ENCODE measurements at regions not wholly inside any gene's neighbourhood (a gene's known extent, or its start where the extent isn't known, plus 50 kb on each side); places are given as distances from the start of the nearest gene placed in this dataset.

DNA sequence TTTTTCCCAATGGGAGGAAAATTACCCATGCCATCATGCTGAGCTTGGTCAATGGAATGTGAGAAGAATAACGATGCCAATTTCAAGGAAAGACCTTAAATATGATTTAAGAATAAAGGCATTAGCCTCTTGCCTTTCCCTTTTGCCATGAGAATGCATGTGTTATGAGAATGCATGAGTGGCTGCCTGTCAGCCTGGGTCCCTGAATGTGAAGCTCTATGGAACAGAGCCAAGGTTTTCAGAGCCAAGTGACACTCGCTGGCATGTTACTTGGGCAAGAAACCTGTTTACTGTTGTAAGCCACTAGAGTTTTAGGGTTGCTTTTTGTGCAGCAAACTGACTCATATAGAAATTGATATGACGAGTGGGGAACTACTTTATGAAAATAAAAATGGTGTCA, 75.7 kb downstream of the JRKL start:
- TF ChIP-seq, protein P1, sequence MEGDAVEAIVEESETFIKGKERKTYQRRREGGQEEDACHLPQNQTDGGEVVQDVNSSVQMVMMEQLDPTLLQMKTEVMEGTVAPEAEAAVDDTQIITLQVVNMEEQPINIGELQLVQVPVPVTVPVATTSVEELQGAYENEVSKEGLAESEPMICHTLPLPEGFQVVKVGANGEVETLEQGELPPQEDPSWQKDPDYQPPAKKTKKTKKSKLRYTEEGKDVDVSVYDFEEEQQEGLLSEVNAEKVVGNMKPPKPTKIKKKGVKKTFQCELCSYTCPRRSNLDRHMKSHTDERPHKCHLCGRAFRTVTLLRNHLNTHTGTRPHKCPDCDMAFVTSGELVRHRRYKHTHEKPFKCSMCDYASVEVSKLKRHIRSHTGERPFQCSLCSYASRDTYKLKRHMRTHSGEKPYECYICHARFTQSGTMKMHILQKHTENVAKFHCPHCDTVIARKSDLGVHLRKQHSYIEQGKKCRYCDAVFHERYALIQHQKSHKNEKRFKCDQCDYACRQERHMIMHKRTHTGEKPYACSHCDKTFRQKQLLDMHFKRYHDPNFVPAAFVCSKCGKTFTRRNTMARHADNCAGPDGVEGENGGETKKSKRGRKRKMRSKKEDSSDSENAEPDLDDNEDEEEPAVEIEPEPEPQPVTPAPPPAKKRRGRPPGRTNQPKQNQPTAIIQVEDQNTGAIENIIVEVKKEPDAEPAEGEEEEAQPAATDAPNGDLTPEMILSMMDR (IDR thresholded peaks at IDR 0.05; ENCODE audit: insufficient read depth, low read length), result no peak
- H3K4me3 ChIP-seq (ENCODE audit: low read depth, low read length), result no peak overlapping the region
- no peak for DNase-seq (ENCODE audit: low read depth)

DNA sequence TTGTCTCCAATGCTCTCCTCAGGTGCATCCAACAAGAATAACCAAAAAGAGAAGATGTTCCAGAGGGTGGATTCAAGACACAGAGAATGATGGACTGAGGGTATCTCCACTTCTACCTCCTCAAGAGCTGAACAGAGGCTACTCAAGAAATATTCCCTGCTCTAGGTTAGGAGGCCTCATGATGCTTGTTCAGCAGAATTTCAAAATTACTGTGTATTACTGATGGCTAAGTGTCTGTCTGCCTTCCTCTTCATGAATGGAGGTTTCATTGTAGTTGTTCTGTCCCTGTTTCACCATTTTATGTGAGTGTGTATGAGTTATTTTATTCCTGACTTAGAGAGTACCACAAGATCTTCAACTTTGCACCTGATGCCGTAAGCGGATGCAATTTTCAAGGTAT, 76.8 kb downstream of the JRKL start:
- no peak overlapping the region for H3K4me3 ChIP-seq (ENCODE audit: low read depth, low read length)
- DNase-seq (ENCODE audit: low read depth), result no peak
- TF ChIP-seq, protein P1 (IDR thresholded peaks at IDR 0.05; ENCODE audit: insufficient read depth, low read length), result no peak

DNA sequence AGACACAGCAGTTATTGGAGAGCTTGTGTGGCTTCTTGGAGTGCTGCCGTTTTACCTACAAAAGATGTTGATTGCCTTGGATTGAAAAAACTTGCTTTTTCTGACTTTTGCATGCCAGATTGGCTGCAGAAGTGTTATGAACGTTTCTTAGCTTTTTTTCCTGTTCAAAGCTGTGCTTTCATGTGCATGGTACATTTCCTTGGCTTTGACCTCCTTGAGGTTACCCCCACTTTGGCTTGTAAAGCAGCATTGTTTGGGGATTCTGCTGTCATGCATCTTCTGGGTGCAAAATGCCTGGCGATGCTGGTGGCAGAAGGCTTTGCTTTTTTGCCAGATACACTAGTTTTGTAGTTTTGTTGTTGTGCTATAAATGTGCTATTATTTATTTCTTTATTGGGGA, 80.0 kb downstream of the JRKL start:
- no peak for DNase-seq (ENCODE audit: low read depth)
- H3K4me3 ChIP-seq (ENCODE audit: low read depth, low read length), result no peak overlapping the region
- TF ChIP-seq, protein P1 (IDR thresholded peaks at IDR 0.05; ENCODE audit: insufficient read depth, low read length), result no peak

DNA sequence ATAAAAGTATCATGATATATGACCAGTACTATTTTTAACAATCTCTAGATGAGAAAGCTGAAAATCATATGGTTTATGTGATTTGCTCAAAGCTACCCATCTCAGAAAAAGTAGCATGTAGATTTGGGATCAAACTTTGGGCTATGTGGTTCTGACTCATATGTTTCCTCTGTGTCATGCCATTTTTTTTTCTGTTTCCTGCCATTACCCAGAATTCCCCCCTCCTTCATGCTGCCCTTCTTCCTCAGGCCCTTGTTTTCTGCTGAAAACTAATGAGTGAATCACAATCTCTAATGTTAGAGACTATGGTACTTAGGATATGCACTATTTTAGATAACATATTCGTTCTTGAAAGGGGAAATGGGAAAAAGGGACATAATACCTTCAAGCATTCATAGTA, 80.7 kb downstream of the JRKL start:
- H3K4me3 ChIP-seq (ENCODE audit: low read depth, low read length), result no peak overlapping the region
- TF ChIP-seq, protein P1 (IDR thresholded peaks at IDR 0.05; ENCODE audit: insufficient read depth, low read length), result no peak
- DNase-seq (ENCODE audit: low read depth), result no peak

DNA sequence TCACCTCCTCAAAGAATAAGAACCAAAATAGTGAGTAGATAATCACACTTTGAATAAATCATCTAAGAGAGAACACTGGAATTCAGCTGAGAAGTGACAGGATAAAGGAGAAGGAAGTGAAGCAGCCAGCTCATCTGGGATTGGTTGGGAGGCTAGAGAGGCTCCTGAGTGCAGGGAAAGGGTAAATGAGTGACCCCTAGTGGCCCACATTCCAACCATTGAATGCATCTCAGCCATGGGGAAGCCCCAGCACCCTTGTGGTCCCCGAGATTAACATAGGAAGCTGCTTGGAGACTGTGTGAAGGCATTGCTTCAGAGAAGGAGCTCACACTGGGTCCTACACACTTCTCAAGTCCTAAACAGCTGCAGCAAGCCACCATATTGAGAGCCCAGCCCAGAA, 82.3 kb downstream of the JRKL start:
- DNase-seq (ENCODE audit: low read depth), result no peak
- TF ChIP-seq, protein P1 (IDR thresholded peaks at IDR 0.05; ENCODE audit: insufficient read depth, low read length), result no peak
- no peak overlapping the region for H3K4me3 ChIP-seq (ENCODE audit: low read depth, low read length)

DNA sequence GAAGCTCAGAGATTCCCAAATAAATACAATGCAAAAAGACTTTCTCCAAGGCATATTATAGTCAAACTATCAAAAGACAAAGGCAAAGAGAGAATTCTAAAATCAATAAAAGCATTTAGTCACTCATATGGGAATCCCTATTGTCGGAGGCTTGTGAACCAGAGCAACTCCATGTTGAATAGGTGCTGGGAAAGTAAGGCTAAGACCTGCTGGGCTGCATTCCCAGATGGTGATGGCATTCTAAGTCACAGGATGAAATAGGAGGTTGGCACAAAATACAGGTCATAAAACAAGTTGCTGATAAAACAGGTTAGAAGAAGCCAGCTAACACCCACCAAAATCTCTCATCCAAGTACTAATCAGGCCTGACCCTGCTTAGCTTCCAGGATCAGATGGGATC, 84.5 kb downstream of the JRKL start:
- TF ChIP-seq, protein P1 (IDR thresholded peaks at IDR 0.05; ENCODE audit: insufficient read depth, low read length), result no peak
- DNase-seq (ENCODE audit: low read depth), result no peak

DNA sequence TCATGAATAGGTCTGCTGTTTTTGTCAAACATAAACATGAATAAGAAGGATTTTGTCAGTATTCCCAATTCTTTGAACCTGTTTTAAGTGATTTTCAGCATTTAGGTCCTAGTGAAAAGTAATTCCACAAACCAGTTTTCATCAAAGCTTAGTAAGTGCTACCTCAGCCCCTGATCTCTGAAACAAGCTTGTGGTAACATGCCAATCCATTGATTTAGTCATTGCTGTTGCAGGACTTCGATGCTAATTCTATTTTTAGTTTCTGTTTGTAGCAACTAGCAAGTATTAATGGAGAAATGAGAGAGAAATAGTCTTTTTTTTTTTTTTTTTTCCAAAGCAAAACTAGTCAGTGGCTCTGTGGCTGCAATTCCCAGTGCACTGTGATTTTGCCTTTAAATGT, 91.4 kb downstream of the JRKL start:
- no peak overlapping the region for H3K4me3 ChIP-seq (ENCODE audit: low read depth, low read length)
- DNase-seq (ENCODE audit: low read depth), result no peak
- TF ChIP-seq, protein P1 (IDR thresholded peaks at IDR 0.05; ENCODE audit: insufficient read depth, low read length), result no peak

More for the DNA sequence above, 84.5 kb downstream of the JRKL start:
- no peak overlapping the region for H3K4me3 ChIP-seq (ENCODE audit: low read depth, low read length)

Data from fibroblast of the aortic adventitia (primary cell).